ELF-1 (cell line): ENCODE measurements at regions not wholly inside any gene's neighbourhood (a gene's known extent, or its start where the extent isn't known, plus 50 kb on each side); places are given as distances from the start of the nearest gene placed in this dataset.

Experiments used
- DNase-seq: peaks from one replicate; pipeline ENCODE4 v3.0.0-alpha.2; 2016; ENCODE audit warnings: low read depth, low spot score

- DNase-seq: no peak
Observed at GRCh38 chr2:215503381-215503780, 67.5 kb upstream of the FN1 start.

- no peak for DNase-seq
Observed at GRCh38 chr2:215500466-215500865, 64.6 kb upstream of the FN1 start.

DNA sequence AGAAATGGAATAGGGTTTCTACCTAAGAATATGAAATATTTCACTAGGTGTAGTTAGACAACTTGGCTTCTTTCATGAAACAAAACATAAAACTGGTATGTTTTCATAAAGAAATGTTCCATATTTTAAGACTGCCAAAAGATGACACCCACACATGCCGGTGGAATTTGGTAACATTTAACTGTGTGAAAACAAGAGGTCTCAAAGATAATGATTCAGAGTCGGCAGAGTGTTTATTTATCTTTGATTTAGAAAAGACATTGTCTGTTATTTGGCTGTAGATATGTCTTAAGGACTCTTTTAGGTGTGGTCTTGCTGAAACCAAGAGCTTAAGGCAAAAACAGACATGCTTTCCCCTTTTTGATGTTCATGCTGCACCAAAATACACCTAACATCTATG, 63.5 kb upstream of the FN1 start:
- DNase-seq: no peak

GRCh38 chr2:215498431-215498830, 62.6 kb upstream of the FN1 start:
- no peak for DNase-seq

DNA sequence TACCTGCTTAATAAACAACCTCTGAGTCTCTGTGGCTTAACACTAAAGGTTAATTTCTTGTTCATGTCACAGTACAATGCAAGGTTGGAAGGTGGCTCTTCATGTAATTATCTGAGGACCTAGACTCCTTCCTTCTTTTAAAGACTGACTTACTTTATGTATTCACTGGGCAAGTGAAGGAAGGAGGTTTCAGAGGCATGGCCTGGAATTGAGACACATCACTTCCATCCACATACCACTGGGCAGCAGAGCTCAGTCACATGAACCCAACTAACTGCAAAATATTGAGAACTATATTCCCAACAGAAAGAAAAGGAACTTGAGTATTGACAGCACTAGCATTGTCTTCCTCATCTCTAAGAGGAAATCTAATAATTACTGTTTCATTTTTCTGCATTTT, 57.5 kb upstream of the FN1 start:
- DNase-seq: no peak

- DNase-seq: no peak
Observed at GRCh38 chr2:215489288-215489848, 53.5 kb upstream of the FN1 start.

GRCh38 chr2:215487002-215487372, 51.1 kb upstream of the FN1 start:
- no peak for DNase-seq

DNA sequence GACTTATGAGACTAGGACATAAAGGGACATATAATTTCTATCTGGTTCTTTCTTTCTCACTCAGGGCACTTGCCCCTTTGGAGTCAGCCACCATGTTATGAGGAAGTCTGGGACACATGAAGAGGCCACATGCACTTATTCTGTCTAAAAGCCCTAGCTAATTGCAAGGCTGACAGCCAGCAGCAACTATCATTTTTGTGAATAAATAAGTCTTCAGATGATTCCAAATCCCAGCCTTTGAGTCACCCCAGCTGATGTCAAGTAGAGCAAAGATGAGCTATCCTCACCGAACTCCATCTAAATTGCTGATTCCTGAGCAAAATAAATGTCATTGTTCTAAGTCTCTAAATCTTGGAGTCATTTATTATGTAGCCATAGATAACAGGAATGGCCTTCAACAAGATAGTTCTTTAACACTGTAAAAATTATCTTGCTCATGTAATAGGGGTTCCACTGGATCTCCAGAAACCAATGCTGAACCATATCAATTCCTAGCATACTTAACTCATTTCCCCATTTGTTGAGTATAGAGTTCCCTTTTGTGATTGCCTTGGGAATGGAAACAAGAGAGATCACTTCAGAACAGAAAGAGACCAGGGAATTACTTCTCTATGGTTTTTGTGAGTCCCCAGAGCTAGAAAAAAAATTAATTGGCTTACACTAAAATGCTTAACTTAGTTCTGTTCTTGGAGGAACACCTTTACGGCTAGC, 50.6 kb upstream of the FN1 start:
- DNase-seq: no peak
